PC-9 (cell line): ENCODE measurements at regions not wholly inside any gene's neighbourhood (a gene's known extent, or its start where the extent isn't known, plus 50 kb on each side); places are given as distances from the start of the nearest gene placed in this dataset.
"Not testable (repeated sequence)": the region's sequence is repeated elsewhere in the genome, so short reads cannot be mapped to it uniquely, and the experiment has no call there.

ENCODE experiments used
- BruUV-seq: library from RNA; stranded (reverse); fragments of 400-500 nt; replicated peaks from 2 replicates; lab custom pipeline; 2021; lab: Mats Ljungman, UMichigan
- CTCF ChIA-PET: fragments of 300-600 bp; sonication (Branson Sonifier 250); formaldehyde crosslinking; loops from one replicate; lab custom pipeline; 2022; ENCODE audit warnings: antibody characterized with exemption; lab: Charles Lee
- POLR2A ChIA-PET: fragments of 300-600 bp; sonication (Branson Sonifier 250); formaldehyde crosslinking; loops from one replicate; lab custom pipeline; 2022; ENCODE audit warnings: antibody characterized with exemption; ENCODE audit not compliant: unreplicated experiment; lab: Charles Lee
- DNase-seq, 2 experiments: peaks; one replicate each; pipeline versions ENCODE4 v3.0.0 to v3.0.0-alpha.2; 2015 to 2022; ENCODE audit warnings: mixed read lengths in 1 of 2
- H2AFZ ChIP-seq: fragments of 200-600 bp; sonication (generic); 2 replicates; pipeline ENCODE4 v1.8.1; 2017; ENCODE audit warnings: antibody characterized with exemption
- H3F3A ChIP-seq: fragments of 200-600 bp; sonication (generic); 2 replicates; pipeline ENCODE4 v1.8.1; 2017; ENCODE audit warnings: antibody characterized with exemption, mild to moderate bottlenecking, low read depth; ENCODE audit not compliant: insufficient read depth
- H3K27ac ChIP-seq: fragments of 200-600 bp; sonication (generic); 2 replicates; pipeline ENCODE4 v1.6.1; 2016; ENCODE audit warnings: mixed run types
- H3K27me3 ChIP-seq: fragments of 200-600 bp; sonication (generic); 2 replicates; pipeline ENCODE4 v1.6.1; 2016; ENCODE audit warnings: low read depth, mixed run types; ENCODE audit not compliant: insufficient read depth
- H3K36me3 ChIP-seq: fragments of 200-600 bp; sonication (generic); 2 replicates; pipeline ENCODE4 v1.6.1; 2016; ENCODE audit warnings: low read depth, mixed run types
- H3K4me1 ChIP-seq: fragments of 200-600 bp; sonication (generic); replicated peaks from 2 replicates; pipeline ENCODE4 v1.6.1; 2016; ENCODE audit warnings: mixed run types; ENCODE audit not compliant: insufficient read depth
- H3K4me2 ChIP-seq: fragments of 200-600 bp; sonication (generic); 2 replicates; pipeline ENCODE4 v1.6.1; 2017; ENCODE audit warnings: mixed run types
- H3K4me3 ChIP-seq: fragments of 200-600 bp; sonication (generic); 2 replicates; pipeline ENCODE4 v1.6.1; 2016; ENCODE audit warnings: mixed run types
- H3K79me2 ChIP-seq: fragments of 200-600 bp; sonication (generic); 2 replicates; pipeline ENCODE4 v1.6.1; 2017; ENCODE audit warnings: low read depth, mixed run types
- H3K9me2 ChIP-seq: fragments of 200-600 bp; sonication (generic); 2 replicates; pipeline ENCODE4 v1.8.1; 2017; ENCODE audit warnings: mild to moderate bottlenecking; ENCODE audit not compliant: insufficient read depth
- H3K9me3 ChIP-seq: fragments of 200-600 bp; sonication (generic); 2 replicates; pipeline ENCODE4 v1.8.1; 2016; ENCODE audit warnings: low read depth; ENCODE audit not compliant: insufficient read depth
- H4K20me1 ChIP-seq: fragments of 200-600 bp; sonication (generic); 2 replicates; pipeline ENCODE4 v1.8.1; 2017; ENCODE audit not compliant: insufficient read depth
- CTCF ChIP-seq: fragments of 200-600 bp; sonication (generic); conservative IDR thresholded peaks from 2 replicates; pipeline ENCODE4 v1.6.1; 2017; ENCODE audit warnings: mixed run types, antibody characterized with exemption, mild to moderate bottlenecking, moderate library complexity
- intact Hi-C: fragments of 100-400 bp; cut with micrococcal nuclease; formaldehyde crosslinking; loops from one replicate; pipeline ENCODE4 v1.10.0; 2022; ENCODE audit not compliant: unreplicated experiment

DNA sequence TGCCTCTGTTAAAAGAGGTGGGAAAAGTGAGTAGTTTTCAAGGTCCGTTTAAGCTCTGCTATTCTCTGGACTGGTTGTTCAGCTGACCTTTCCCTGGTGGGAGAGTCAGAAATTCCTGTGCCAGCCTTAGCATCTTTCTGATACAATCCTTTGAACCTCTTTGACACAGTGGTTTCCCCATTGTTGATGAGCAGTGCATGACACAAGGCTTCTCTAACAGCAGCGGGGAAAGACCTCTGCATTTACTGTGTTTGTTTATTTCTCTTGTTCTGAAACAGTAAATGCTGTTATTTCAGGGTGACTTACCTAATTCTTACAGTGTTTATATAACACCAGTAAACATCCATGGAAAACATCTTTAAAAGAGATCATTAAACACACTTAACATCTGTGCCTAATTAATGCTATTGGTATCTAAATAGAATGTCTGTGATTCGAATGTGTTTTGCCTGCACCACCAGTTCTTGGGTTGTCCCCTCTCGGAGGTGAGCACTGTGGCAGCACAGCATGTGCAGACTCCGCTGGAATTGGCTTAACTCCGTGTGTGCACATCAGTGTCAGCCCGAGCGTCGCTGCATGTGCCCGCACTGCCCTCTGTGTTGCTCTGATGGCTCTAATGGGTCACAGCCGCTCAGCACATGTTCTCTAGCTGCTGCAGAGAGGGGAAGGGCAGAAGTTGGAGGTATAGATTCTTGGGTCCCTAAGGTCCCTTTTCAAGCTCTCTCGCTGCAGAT is 104.3 kb downstream of the TBC1D26 start:
- BruUV-seq, DNase-seq, POLR2A ChIA-PET, H3K27me3 ChIP-seq, H2AFZ ChIP-seq, H3K79me2 ChIP-seq, H3K36me3 ChIP-seq, intact Hi-C loops, H3K4me2 ChIP-seq, H3K9me3 ChIP-seq, CTCF ChIA-PET, H3K4me1 ChIP-seq, H3K9me2 ChIP-seq, H3K27ac ChIP-seq, H4K20me1 ChIP-seq, H3K4me3 ChIP-seq, H3F3A ChIP-seq: not testable (repeated sequence)

DNA sequence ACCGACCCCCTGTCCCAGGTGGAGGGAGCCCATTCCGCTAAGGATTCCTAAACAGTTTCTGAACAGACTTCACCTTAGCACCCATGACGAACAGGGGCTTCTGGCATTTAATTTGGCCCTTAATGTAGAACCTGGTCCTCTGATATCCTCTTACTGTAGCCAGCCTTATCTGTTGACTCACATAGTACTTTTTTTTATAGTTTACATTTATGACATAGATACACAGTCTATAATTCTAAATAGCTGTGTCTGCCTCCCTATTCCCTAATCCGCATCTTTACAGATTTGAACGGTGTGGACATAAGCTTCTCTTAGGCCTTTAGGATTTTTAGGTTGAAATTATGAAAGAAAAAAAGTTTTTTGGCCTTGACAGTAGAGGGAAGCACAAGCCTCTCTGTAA is 104.9 kb downstream of the TBC1D26 start:
- H3K36me3 ChIP-seq, H3K27ac ChIP-seq, H3K27me3 ChIP-seq, H4K20me1 ChIP-seq, H3K9me3 ChIP-seq, H3K4me1 ChIP-seq, POLR2A ChIA-PET, H3K79me2 ChIP-seq, H3F3A ChIP-seq, CTCF ChIA-PET, intact Hi-C loops, DNase-seq, H2AFZ ChIP-seq, H3K4me2 ChIP-seq, H3K9me2 ChIP-seq, BruUV-seq, H3K4me3 ChIP-seq: not testable (repeated sequence)

DNA sequence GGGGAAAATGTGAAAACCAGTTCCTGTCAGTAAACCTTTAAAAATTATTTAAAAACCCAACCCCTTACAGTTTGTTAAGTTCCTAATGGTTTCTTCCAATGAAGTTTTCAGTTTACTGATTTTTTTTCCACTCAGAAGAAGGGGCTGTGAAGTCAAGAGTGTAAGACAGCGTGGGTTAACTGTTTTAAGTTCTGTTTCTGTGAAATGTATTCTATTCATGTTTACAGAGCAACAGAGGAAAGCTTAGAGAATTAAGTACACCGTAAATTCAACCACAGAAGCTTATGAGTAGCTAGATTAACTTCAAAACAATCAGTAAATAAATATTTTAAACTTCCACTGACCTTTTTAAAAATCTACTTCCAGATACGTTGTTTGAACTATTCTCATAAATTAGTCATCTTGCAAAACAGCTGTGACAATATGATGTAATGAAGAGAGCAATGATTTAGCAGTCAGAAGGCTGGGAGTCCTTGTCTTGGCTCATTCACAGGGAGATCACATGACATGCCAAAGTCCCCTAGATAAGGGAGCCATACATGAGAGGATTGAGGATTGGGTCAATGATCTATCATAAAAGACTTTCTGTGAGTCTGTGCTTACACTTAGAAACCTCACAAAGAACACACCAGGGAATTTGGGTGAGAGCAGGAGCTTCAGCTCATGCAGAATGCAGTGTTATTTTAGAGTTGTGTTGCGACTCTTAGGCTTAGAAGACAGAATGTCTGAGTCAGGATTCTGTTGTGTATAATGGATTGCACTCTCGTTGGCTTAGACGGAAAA is 97.3 kb upstream of the ADORA2B start:
- not testable (repeated sequence) for H3K79me2 ChIP-seq

GRCh38 chr17:15849054-15849453 is 95.9 kb upstream of the ADORA2B start:
- TF ChIP-seq CTCF, result 0 out of 2 replicates have a peak, but pooled peaks have one; percentile 19
- intact Hi-C loops, result loop anchor here (5.0 kb wide), 1 partner anchor 148 kb away; the partner anchor contains the start of genes TTC19 and ZSWIM7
- CTCF ChIA-PET, result not testable (repeated sequence)

More for the DNA sequence above, 97.3 kb upstream of the ADORA2B start:
- H3K36me3 ChIP-seq, BruUV-seq, H3K4me1 ChIP-seq, H4K20me1 ChIP-seq, H3K4me3 ChIP-seq, H3K9me3 ChIP-seq, H2AFZ ChIP-seq, H3K27me3 ChIP-seq, CTCF ChIA-PET, H3K9me2 ChIP-seq, POLR2A ChIA-PET, H3F3A ChIP-seq: not testable (repeated sequence)
- intact Hi-C loops, result loop anchor here (5.0 kb wide), 1 partner anchor 150 kb away; the partner anchor contains the start of genes TTC19 and ZSWIM7
- Histone ChIP-seq H3K27ac (peak overlapping the region; percentile 81), H3K4me2 (peak overlapping the region; percentile 65)
- peak in 1 of 2 experiments; percentile 44 for DNase-seq

GRCh38 chr17:15850071-15850470 is 94.9 kb upstream of the ADORA2B start:
- H3K4me1 ChIP-seq, POLR2A ChIA-PET, H3K4me2 ChIP-seq, H3K79me2 ChIP-seq, BruUV-seq, DNase-seq, H3F3A ChIP-seq, CTCF ChIA-PET, H3K4me3 ChIP-seq, intact Hi-C loops, H3K27me3 ChIP-seq, H2AFZ ChIP-seq, H3K27ac ChIP-seq, H3K36me3 ChIP-seq, H4K20me1 ChIP-seq, H3K9me2 ChIP-seq, H3K9me3 ChIP-seq: not testable (repeated sequence)

More at GRCh38 chr17:15849054-15849453, 95.9 kb upstream of the ADORA2B start:
- DNase-seq, result peak in 1 of 2 experiments; percentile 64
- BruUV-seq, H3K4me1 ChIP-seq, H3K27me3 ChIP-seq, H3F3A ChIP-seq, POLR2A ChIA-PET, H3K4me3 ChIP-seq, H3K27ac ChIP-seq, H2AFZ ChIP-seq, H3K9me3 ChIP-seq, H4K20me1 ChIP-seq, H3K79me2 ChIP-seq, H3K36me3 ChIP-seq, H3K4me2 ChIP-seq, H3K9me2 ChIP-seq: not testable (repeated sequence)

GRCh38 chr17:15850687-15851086 is 94.2 kb upstream of the ADORA2B start:
- H3K27ac ChIP-seq, H3K9me2 ChIP-seq, DNase-seq, POLR2A ChIA-PET, H4K20me1 ChIP-seq, H3F3A ChIP-seq, intact Hi-C loops, BruUV-seq, H2AFZ ChIP-seq, H3K4me1 ChIP-seq, H3K79me2 ChIP-seq, H3K36me3 ChIP-seq, H3K27me3 ChIP-seq, H3K4me2 ChIP-seq, H3K4me3 ChIP-seq, CTCF ChIA-PET, H3K9me3 ChIP-seq: not testable (repeated sequence)
